Activated CD4-positive, alpha-beta T cell treated with anti-CD3 and anti-CD28 coated beads, Interleukin-2, amount 10 ng/mL, durations not matched to agents 24 days and 14 days (primary cell): ENCODE measurements at regions not wholly inside any gene's neighbourhood (a gene's known extent, or its start where the extent isn't known, plus 50 kb on each side); places are given as distances from the start of the nearest gene placed in this dataset.
"Not testable (repeated sequence)": the region's sequence is repeated elsewhere in the genome, so short reads cannot be mapped to it uniquely, and the experiment has no call there.

ENCODE experiments used
- DNase-seq: peaks from one replicate; pipeline ENCODE4 v3.0.0; 2022
- H3K27ac Mint-ChIP-seq: one replicate; pipeline ENCODE4 v1.8.0; 2022; ENCODE audit warnings: mild to moderate bottlenecking, mixed read lengths
- H3K27me3 Mint-ChIP-seq: one replicate; pipeline ENCODE4 v1.8.0; 2022; ENCODE audit warnings: mixed read lengths
- H3K36me3 Mint-ChIP-seq: one replicate; pipeline ENCODE4 v1.8.0; 2022; ENCODE audit warnings: low read depth, mild to moderate bottlenecking, mixed read lengths
- H3K4me1 Mint-ChIP-seq: one replicate; pipeline ENCODE4 v1.8.0; 2021; ENCODE audit warnings: mixed read lengths
- H3K4me3 Mint-ChIP-seq: one replicate; pipeline ENCODE4 v1.8.0; 2022; ENCODE audit warnings: mild to moderate bottlenecking, moderate library complexity, mixed read lengths
- H3K9me3 Mint-ChIP-seq: one replicate; pipeline ENCODE4 v1.8.0; 2021; ENCODE audit warnings: mixed read lengths
- intact Hi-C: fragments of 100-400 bp; cut with micrococcal nuclease; formaldehyde crosslinking; loops from one replicate; pipeline ENCODE4 v1.15.1; 2023

- H3K4me1 Mint-ChIP-seq, H3K27ac Mint-ChIP-seq, H3K4me3 Mint-ChIP-seq, intact Hi-C loops, H3K27me3 Mint-ChIP-seq, H3K36me3 Mint-ChIP-seq, H3K9me3 Mint-ChIP-seq, DNase-seq: not testable (repeated sequence)
Measured at GRCh38 chr15:21174761-21175160, 265.5 kb downstream of the POTEB3 start.

- DNase-seq, H3K27ac Mint-ChIP-seq, H3K9me3 Mint-ChIP-seq, H3K4me1 Mint-ChIP-seq, H3K36me3 Mint-ChIP-seq, intact Hi-C loops, H3K4me3 Mint-ChIP-seq, H3K27me3 Mint-ChIP-seq: not testable (repeated sequence)
Measured at GRCh38 chr15:21151203-21151966, 285.3 kb upstream of the POTEB2 start.

- H3K36me3 Mint-ChIP-seq, H3K4me3 Mint-ChIP-seq, H3K4me1 Mint-ChIP-seq: not testable (repeated sequence)
Measured at GRCh38 chr15:21148136-21148535, 282.0 kb upstream of the POTEB2 start.

DNA sequence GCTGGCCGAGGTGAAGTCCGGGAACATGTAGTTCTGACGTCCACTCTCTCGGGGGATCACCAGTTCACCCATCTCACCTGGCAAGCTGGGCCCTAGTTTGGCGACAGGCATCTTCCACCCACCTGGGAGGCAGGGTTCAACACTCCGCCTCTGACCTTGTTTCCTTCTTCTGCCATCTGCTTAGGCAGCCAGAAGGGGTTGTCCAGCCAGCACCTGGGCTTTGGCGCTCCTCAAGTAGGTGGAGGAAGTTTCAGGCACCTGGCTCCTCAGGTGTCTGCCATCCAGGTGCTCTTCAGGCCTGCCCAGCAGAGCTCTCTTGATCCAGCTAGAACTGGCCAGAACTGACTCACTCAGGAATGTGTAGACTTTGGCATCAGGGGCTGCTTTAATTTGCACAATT is 267.8 kb upstream of the POTEB2 start:
- H3K4me3 Mint-ChIP-seq, H3K36me3 Mint-ChIP-seq, H3K27me3 Mint-ChIP-seq, intact Hi-C loops, H3K4me1 Mint-ChIP-seq, DNase-seq, H3K27ac Mint-ChIP-seq, H3K9me3 Mint-ChIP-seq: not testable (repeated sequence)

More at GRCh38 chr15:21148136-21148535, 282.0 kb upstream of the POTEB2 start:
- DNase-seq, H3K27ac Mint-ChIP-seq, H3K27me3 Mint-ChIP-seq, H3K9me3 Mint-ChIP-seq, intact Hi-C loops: not testable (repeated sequence)

DNA sequence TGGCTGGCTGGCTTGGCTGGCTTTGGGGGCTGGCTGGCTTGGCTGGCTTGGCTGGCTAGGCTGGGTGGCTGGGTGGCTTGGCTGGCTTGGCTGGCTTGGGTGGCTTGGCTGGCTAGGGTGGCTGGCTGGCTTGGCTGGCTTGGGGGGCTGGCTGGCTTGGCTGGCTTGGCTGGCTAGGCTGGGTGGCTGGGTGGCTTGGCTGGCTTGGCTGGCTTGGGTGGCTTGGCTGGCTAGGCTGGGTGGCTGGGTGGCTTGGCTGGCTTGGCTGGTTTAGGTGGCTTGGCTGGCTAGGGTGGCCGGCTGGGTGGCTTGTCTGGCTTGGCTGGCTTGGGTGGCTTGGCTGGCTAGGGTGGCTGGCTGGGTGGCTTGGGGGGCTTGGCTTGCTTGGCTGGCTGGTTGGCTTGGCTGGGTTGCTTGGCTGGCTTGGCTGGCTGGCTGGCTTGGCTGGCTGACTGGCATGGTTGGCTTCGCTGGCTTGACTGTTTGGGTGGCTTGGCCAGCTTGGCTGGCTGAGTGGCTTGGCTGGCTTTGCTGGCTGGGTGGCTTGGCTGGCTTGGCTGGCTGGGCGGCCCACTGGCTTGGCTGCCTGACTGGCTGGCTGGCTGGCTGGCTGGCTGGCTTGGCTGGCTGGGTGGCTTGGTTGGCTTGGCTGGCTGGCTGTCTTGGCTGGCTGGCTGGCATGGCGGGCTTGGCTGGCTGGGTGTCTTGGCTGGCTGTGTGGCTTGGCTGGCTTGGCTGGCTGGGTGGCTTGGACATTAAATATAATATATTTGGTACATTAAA is 246.3 kb upstream of the POTEB2 start:
- DNase-seq, H3K4me3 Mint-ChIP-seq, H3K27me3 Mint-ChIP-seq, H3K4me1 Mint-ChIP-seq, H3K27ac Mint-ChIP-seq, intact Hi-C loops, H3K36me3 Mint-ChIP-seq, H3K9me3 Mint-ChIP-seq: not testable (repeated sequence)

DNA sequence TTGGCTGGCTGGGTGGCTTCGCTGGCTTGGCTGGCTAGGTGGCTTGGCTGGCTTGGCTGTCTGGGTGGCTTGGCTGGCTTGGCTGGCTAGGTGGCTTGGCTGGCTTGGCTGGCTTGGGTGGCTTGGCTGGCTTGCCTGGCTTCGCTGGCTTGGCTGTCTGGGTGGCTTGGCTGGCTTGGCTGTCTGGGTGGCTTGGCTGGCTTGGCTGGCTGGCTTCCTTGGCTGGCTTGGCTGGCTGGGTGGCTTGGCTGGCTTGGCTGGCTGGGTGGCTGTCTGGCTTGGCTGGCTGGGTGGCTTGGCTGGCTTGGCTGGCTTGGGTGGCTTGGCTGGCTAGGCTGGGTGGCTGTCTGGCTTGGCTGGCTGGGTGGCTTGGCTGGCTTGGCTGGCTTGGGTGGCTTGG is 245.7 kb upstream of the POTEB2 start:
- H3K9me3 Mint-ChIP-seq, intact Hi-C loops, H3K36me3 Mint-ChIP-seq, H3K27ac Mint-ChIP-seq, H3K27me3 Mint-ChIP-seq, H3K4me1 Mint-ChIP-seq, H3K4me3 Mint-ChIP-seq: not testable (repeated sequence)
- peak; percentile 56 for DNase-seq

DNA sequence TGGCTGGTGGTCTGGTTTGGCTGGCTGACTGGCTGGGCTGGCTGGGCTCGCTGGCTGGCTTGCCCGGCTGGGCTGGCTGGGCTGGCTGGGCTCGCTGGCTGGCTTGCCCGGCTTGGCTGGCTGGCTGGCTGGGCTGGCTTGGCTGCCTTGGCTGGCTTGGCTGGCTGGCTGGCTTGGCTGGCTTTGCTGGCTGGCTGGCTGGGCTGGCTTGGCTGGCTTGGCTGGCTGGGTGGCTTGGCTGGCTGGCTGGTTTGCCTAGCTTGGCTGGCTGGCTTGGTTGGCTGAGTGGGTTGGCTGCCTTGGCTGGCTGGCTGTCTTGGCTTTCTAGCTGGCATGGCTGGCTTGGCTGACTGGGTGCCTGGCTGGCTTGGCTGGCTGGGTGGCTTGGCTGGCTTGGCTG is 245.1 kb upstream of the POTEB2 start:
- intact Hi-C loops, H3K4me1 Mint-ChIP-seq, H3K9me3 Mint-ChIP-seq, H3K4me3 Mint-ChIP-seq, H3K27me3 Mint-ChIP-seq, H3K27ac Mint-ChIP-seq, DNase-seq, H3K36me3 Mint-ChIP-seq: not testable (repeated sequence)

DNA sequence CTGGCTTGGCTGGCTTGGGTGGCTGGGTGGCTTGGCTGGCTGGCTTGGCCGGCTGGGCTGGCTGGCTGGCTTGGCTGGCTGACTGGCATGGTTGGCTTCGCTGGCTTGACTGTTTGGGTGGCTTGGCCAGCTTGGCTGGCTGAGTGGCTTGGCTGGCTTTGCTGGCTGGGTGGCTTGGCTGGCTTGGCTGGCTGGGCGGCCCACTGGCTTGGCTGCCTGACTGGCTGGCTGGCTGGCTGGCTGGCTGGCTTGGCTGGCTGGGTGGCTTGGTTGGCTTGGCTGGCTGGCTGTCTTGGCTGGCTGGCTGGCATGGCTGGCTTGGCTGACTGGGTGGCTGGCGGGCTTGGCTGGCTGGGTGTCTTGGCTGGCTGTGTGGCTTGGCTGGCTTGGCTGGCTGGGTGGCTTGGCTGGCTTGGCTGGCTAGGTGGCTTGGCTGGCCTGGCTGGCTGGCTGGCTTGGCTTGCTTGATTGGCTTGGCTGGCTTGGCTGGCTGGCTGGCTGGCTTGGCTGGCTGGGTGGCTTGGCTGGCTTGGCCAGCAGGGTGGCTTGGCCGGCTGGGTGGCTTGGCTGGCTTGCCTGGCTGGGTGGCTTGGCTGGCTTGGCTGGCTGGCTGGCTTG is 244.2 kb upstream of the POTEB2 start:
- H3K27ac Mint-ChIP-seq, H3K4me3 Mint-ChIP-seq, H3K4me1 Mint-ChIP-seq, H3K9me3 Mint-ChIP-seq, H3K27me3 Mint-ChIP-seq, intact Hi-C loops, H3K36me3 Mint-ChIP-seq: not testable (repeated sequence)
- DNase-seq = peak; percentile 73

DNA sequence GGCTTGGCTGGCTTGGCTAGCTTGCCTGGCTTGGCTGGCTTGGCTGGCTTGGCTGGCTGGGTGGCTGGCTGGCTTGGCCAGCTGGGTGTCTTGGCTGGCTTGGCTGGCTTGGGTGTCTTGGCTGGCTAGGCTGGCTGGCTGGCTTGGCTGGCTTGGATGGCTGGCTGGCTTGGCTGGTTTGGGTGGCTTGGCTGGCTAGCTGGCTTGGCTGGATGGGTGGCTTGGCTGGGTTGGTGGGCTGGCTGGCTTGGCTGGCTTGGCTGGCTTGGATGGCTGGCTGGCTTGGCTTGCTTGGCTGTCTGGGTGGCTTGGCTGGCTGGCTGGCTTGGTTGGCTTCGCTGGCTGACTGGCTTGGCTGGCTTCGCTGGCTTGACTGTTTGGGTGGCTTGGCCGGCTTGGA is 242.3 kb upstream of the POTEB2 start:
- H3K27me3 Mint-ChIP-seq, H3K27ac Mint-ChIP-seq, H3K4me1 Mint-ChIP-seq, H3K36me3 Mint-ChIP-seq, H3K4me3 Mint-ChIP-seq, intact Hi-C loops, H3K9me3 Mint-ChIP-seq, DNase-seq: not testable (repeated sequence)

- H3K27me3 Mint-ChIP-seq, H3K27ac Mint-ChIP-seq, intact Hi-C loops, H3K36me3 Mint-ChIP-seq, H3K4me1 Mint-ChIP-seq, H3K9me3 Mint-ChIP-seq, H3K4me3 Mint-ChIP-seq: not testable (repeated sequence)
- peak; percentile 59 for DNase-seq
Measured at GRCh38 chr15:21107399-21108381, 241.6 kb upstream of the POTEB2 start.

- H3K4me1 Mint-ChIP-seq, DNase-seq, H3K36me3 Mint-ChIP-seq, H3K4me3 Mint-ChIP-seq, H3K27ac Mint-ChIP-seq, intact Hi-C loops, H3K27me3 Mint-ChIP-seq, H3K9me3 Mint-ChIP-seq: not testable (repeated sequence)
Measured at GRCh38 chr15:21096599-21096998, 230.5 kb upstream of the POTEB2 start.

GRCh38 chr15:21079544-21079943 is 213.4 kb upstream of the POTEB2 start:
- H3K9me3 Mint-ChIP-seq = not testable (repeated sequence)

DNA sequence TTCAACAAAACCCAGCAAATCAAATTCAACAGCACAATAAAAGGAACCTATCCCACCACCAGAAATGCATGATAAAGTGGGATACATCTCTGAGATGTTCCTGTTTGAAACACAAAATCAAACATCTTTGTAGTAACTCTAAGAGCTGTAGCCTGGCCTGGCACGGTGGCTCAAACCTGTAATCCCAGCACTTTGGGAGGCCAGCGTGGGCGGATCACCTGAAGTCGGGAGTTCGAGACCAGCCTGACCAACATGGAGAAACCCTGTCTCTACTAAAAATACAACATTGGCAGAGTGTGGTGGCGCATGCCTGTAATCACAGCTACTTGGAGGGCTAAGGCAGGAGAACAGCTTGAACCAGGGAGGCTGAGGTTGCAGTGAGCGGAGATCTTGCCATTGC is 202.8 kb upstream of the POTEB2 start:
- H3K9me3 Mint-ChIP-seq, DNase-seq, H3K4me3 Mint-ChIP-seq, H3K27me3 Mint-ChIP-seq, intact Hi-C loops, H3K4me1 Mint-ChIP-seq, H3K27ac Mint-ChIP-seq, H3K36me3 Mint-ChIP-seq: not testable (repeated sequence)

More at GRCh38 chr15:21079544-21079943, 213.4 kb upstream of the POTEB2 start:
- H3K27ac Mint-ChIP-seq, H3K4me1 Mint-ChIP-seq, H3K36me3 Mint-ChIP-seq, H3K4me3 Mint-ChIP-seq, intact Hi-C loops, H3K27me3 Mint-ChIP-seq, DNase-seq: not testable (repeated sequence)
